Spleen (tissue), 11 donors: ENCODE measurements at regions not wholly inside any gene's neighbourhood (a gene's known extent, or its start where the extent isn't known, plus 50 kb on each side); places are given as distances from the start of the nearest gene placed in this dataset.

Experiments used
- DNase-seq: peaks from one replicate; pipeline ENCODE4 v3.0.0-alpha.2; 2020
- H3K27ac ChIP-seq, 8 donors: fragments of 200-600 bp; sonication (generic) in 7 of 8; 1 replicate in 4 of 8; 2 replicates in 4 of 8; pipeline versions ENCODE4 v1.5.0 to v1.8.0; 2016 to 2021; ENCODE audit warnings: inconsistent platforms in 4 of 8, mild to moderate bottlenecking in 4 of 8, moderate library complexity in 1 of 8
- H3K27me3 ChIP-seq, 7 donors: fragments of 200-600 bp; sonication (generic) in 6 of 7; replicated peaks in 1 of 7; 1 replicate in 4 of 7; 2 replicates in 3 of 7; pipeline versions ENCODE4 v1.5.0 to v1.8.0; 2016 to 2021; ENCODE audit warnings: inconsistent platforms in 3 of 7, mild to moderate bottlenecking in 1 of 7
- H3K36me3 ChIP-seq, 6 donors: fragments of 200-600 bp; sonication (generic) in 5 of 6; 1 replicate in 4 of 6; 2 replicates in 2 of 6; pipeline versions ENCODE4 v1.5.0 to v1.8.0; 2016 to 2021; ENCODE audit warnings: inconsistent platforms in 2 of 6
- H3K4me1 ChIP-seq, 6 donors: fragments of 200-600 bp; sonication (generic) in 5 of 6; 1 replicate in 3 of 6; 2 replicates in 3 of 6; pipeline versions ENCODE4 v1.5.0 to v1.8.0; 2016 to 2021; ENCODE audit warnings: inconsistent platforms in 3 of 6
- H3K4me3 ChIP-seq, 8 donors: fragments of 200-600 bp; sonication (generic) in 7 of 8; 1 replicate in 4 of 8; 2 replicates in 4 of 8; pipeline versions ENCODE4 v1.5.0 to v1.8.0; 2016 to 2021; ENCODE audit warnings: inconsistent platforms in 4 of 8, mild to moderate bottlenecking in 4 of 8, moderate library complexity in 2 of 8
- H3K9me3 ChIP-seq, 8 donors: fragments of 200-600 bp; sonication (generic) in 7 of 8; 1 replicate in 4 of 8; 2 replicates in 4 of 8; pipeline versions ENCODE4 v1.5.0 to v1.8.0; 2016 to 2021; ENCODE audit warnings: inconsistent platforms in 4 of 8
- CTCF ChIP-seq, 11 experiments: fragments of 200-600 bp in 7 of 11; fragments of 450-650 bp in 4 of 11; sonication (generic) in 4 of 11; IDR thresholded peaks in 8 of 11; conservative IDR thresholded peaks in 3 of 11; 1 replicate in 7 of 11; 2 replicates in 4 of 11; pipeline versions ENCODE4 v1.4.0 to v1.8.0; 2016 to 2021; ENCODE audit warnings: antibody characterized with exemption in 11 of 11, inconsistent platforms in 4 of 11, mild to moderate bottlenecking in 1 of 11
- POLR2A ChIP-seq, 3 donors: fragments of 450-650 bp; IDR thresholded peaks; one replicate each; pipeline ENCODE4 v1.5.1; 2017; ENCODE audit warnings: antibody characterized with exemption in 3 of 3, mild to moderate bottlenecking in 1 of 3
- POLR2AphosphoS5 ChIP-seq, 3 donors: sonication (generic); formaldehyde crosslinking; IDR thresholded peaks; one replicate each; pipeline ENCODE4 v1.5.1; 2017; ENCODE audit warnings: antibody characterized with exemption in 3 of 3
- WGBS, 5 donors: extraction: QIAGEN DNeasy Blood & Tissue Kit in 3 of 5; methylation state at CpG; one replicate each; pipeline versions ENCODE4 v1.1.5 to v1.1.7; 2013 to 2018; 5-methylcytosine and 5-hydroxymethylcytosine counted together
- intact Hi-C: fragments of 100-400 bp; cut with DNase I; formaldehyde crosslinking; loops from one replicate; pipeline ENCODE4 v1.15.0; 2023; ENCODE audit warnings: low total_unique reads
- donor health status: healthy with polysubstance abuse.
- donor health status: DM: no; HTN: no; CAD: no; lungs with moderate emphysema.
- donor health status: DM: no; HTN: no; CAD: no.
- donor health status: Bipolar disorder and iron deficiency.
- donor health status: healthy.
- donor health status: DM: no; HTN: no; CAD: no.
- donor health status: DM: yes; HTN: yes; CAD: no.

DNA sequence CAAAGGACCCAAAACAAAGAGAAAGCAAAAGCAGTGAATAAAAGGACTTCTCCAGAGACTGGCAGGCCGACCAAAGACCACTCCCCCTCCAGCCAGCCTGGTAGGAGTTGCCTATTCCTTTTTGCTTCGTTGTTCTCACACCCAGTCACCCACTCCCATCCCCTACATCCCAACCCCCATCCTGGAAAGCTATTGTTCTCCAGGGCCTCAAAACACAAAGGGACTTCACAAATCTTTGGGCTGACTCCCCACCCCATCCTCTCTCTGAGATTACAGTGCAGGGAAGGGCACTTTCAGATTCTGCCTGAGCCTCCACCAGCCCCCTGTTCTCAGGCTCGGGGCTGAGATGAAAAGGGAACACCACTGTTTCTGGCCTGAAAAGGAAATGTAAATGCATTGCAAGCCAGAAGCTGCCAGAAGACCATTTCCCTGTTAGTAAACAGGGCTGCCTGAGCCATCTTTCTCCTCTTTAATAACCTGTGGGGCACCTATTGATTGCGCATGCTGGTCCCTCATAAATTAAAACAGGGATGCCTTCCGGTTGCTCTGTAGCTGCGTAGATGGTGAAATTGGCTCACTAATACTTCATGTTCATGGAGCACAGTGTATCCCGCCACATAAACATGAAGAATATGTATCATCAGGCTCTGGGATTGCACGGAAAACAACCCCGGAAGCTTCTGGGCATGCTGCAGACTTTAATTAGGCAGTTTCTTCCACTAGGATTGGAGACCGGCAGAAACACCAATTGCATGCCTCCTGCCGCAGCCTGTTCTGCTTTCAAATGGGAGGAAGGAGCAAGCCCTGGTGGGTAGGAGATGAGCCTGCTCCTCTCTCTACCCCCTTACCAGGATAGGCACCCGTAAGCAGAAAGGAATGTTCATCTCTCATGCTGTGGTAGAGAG, 130.3 kb upstream of the FUT8 start:
- Histone ChIP-seq H3K4me1 (peaks cover 10 to 52% (median 40%) of the 10 kb centered on the region in 6 donors), H3K9me3 (peaks cover 0 to 7% (median 0%) of the 10 kb centered on the region in 8 donors), H3K27me3 (no peaks in the 10 kb centered on the region), H3K4me3 (peak overlapping the region in 4 of 8 donors; percentile 8 to 44 (median 22)), H3K36me3 (no peaks in the 10 kb centered on the region), H3K27ac (peak overlapping the region in 7 of 8 donors; percentile 49 to 77 (median 73))
- no peak for DNase-seq
- intact Hi-C loops: no loop called here
- TF ChIP-seq POLR2A (IDR thresholded peaks at IDR 0.05) (no peak), CTCF (IDR thresholded peaks at IDR 0.05 in 8 of 11, conservative IDR thresholded peaks at IDR 0.05 in 3 of 11) (no peak), POLR2AphosphoS5 (IDR thresholded peaks at IDR 0.05) (no peak)
- 35 to 48% (median 45%) methylated on average over 10 to 12 of the region's 12 CpGs for WGBS, 5 donors

DNA sequence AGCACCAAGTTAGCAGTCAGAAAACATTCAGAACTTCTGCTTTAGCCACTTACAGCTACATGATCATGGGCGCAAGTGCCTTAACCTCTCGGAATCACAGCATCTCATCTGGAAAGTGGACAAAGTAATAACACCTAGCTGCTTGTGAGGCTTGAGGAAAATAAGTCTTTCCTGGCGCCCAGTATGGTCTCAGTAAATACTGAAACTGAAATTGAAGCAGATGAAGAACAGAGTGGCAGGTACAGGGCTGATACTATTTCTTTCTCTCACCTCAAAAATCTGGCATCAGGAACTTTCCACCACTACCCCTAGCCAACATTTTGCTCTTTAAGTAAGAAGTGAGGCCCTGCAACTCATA, 129.7 kb upstream of the FUT8 start:
- H3K27me3 ChIP-seq: no peaks in the 10 kb centered on the region
- intact Hi-C loops: no loop called here
- TF ChIP-seq CTCF (IDR thresholded peaks at IDR 0.05 in 8 of 11, conservative IDR thresholded peaks at IDR 0.05 in 3 of 11) (no peak), POLR2AphosphoS5 (IDR thresholded peaks at IDR 0.05) (no peak), POLR2A (IDR thresholded peaks at IDR 0.05) (no peak)
- peaks cover 10 to 58% (median 47%) of the 10 kb centered on the region in 6 donors for H3K4me1 ChIP-seq
- peaks cover 0 to 7% (median 0%) of the 10 kb centered on the region in 8 donors for H3K9me3 ChIP-seq
- peak overlapping the region in 3 of 8 donors; percentile 13 to 44 (median 31) for H3K4me3 ChIP-seq
- H3K36me3 ChIP-seq: no peaks in the 10 kb centered on the region
- WGBS, 5 donors: 63 to 87% (median 73%) methylated on average over 3 of the region's 3 CpGs
- peak overlapping the region in 7 of 8 donors; percentile 49 to 77 (median 73) for H3K27ac ChIP-seq
- DNase-seq: no peak

DNA sequence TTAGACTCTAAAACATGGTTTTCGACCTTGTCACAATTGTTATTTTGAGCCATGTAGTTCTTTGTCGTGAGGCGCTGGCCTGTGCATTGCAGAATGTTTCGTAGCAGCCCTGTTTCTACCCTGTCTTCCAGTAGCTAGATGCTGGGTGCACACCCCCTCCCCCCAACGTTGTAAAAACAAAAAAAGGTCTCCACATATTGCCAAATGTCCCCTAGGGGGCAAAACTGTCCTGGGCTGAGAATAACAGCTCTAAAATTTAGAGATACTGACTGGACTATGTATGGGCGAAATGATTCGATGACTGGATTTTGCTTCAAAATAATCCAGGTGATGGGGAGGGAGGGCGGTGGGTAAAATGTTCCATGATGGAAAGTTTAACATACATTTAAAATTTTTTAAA, 126.1 kb upstream of the FUT8 start:
- no peaks in the 10 kb centered on the region for H3K36me3 ChIP-seq
- peak overlapping the region in 3 of 8 donors; percentile 81 to 89 (median 83) for H3K27ac ChIP-seq
- H3K27me3 ChIP-seq: no peaks in the 10 kb centered on the region
- intact Hi-C loops: no loop called here
- no peak for TF ChIP-seq POLR2A (IDR thresholded peaks at IDR 0.05)
- TF ChIP-seq POLR2AphosphoS5 (IDR thresholded peaks at IDR 0.05): no peak
- TF ChIP-seq CTCF (IDR thresholded peaks at IDR 0.05 in 8 of 11, conservative IDR thresholded peaks at IDR 0.05 in 3 of 11): peak in 8 of 11 experiments; percentile 11 to 46 (median 36)
- 66 to 76% (median 72%) methylated on average over 8 of the region's 8 CpGs for WGBS, 5 donors
- no peak for DNase-seq
- peaks cover 10 to 80% (median 64%) of the 10 kb centered on the region in 6 donors for H3K4me1 ChIP-seq
- H3K9me3 ChIP-seq: no peaks in the 10 kb centered on the region
- H3K4me3 ChIP-seq: no peak overlapping the region
